ENCODE measurements at regions not wholly inside any gene's neighbourhood (a gene's known extent, or its start where the extent isn't known, plus 50 kb on each side); places are given as distances from the start of the nearest gene placed in this dataset.

GRCh38 chrX:25573631-25574030 is 557.9 kb upstream of the ARX start:
- H3K27ac ChIP-seq (ENCODE audit: low read depth, low read length, poor library complexity, severe bottlenecking), result no peak overlapping the region

GRCh38 chrX:25596921-25597320 is 541.2 kb upstream of the MAGEB18 start:
- no peak for TF ChIP-seq CTCF (IDR thresholded peaks at IDR 0.05; ENCODE audit: low read length)
- TF ChIP-seq EZH2 (IDR thresholded peaks at IDR 0.05; ENCODE audit: borderline replicate concordance, low read length), result no peak
- no peaks in the 10 kb centered on the region for H3F3A ChIP-seq (ENCODE audit: insufficient read depth, low read length)
- no peaks in the 10 kb centered on the region for H3K36me3 ChIP-seq (ENCODE audit: insufficient read depth, low read length)
- H3K4me2 ChIP-seq (ENCODE audit: low read length), result no peak overlapping the region
- H3K79me2 ChIP-seq (ENCODE audit: insufficient read depth, low read length), result no peaks in the 10 kb centered on the region
- H3K4me1 ChIP-seq (ENCODE audit: insufficient read depth, low read length, severe bottlenecking), result no peaks in the 10 kb centered on the region
- no peaks in the 10 kb centered on the region for H4K20me1 ChIP-seq (ENCODE audit: insufficient read depth, low read length)
- H3K9ac ChIP-seq (ENCODE audit: low read length), result no peak overlapping the region
- H3K27me3 ChIP-seq (ENCODE audit: insufficient read depth, low read length), result no peaks in the 10 kb centered on the region
- H3K9me3 ChIP-seq (ENCODE audit: low read length), result no peaks in the 10 kb centered on the region
- no peak overlapping the region for H3K4me3 ChIP-seq (ENCODE audit: low read depth, low read length, poor library complexity, severe bottlenecking)
- no peak overlapping the region for H3K27ac ChIP-seq (ENCODE audit: low read depth, low read length, poor library complexity, severe bottlenecking)
- H3K9me2 ChIP-seq (ENCODE audit: low read depth, low read length), result no peaks in the 10 kb centered on the region
- no peak overlapping the region for H2AFZ ChIP-seq (ENCODE audit: low read length)

More at GRCh38 chrX:25573631-25574030, 557.9 kb upstream of the ARX start:
- no peaks in the 10 kb centered on the region for H4K20me1 ChIP-seq (ENCODE audit: insufficient read depth, low read length)
- no peak overlapping the region for H3K4me3 ChIP-seq (ENCODE audit: low read depth, low read length, poor library complexity, severe bottlenecking)
- no peak overlapping the region for H3K4me2 ChIP-seq (ENCODE audit: low read length)
- no peaks in the 10 kb centered on the region for H3K79me2 ChIP-seq (ENCODE audit: insufficient read depth, low read length)
- H2AFZ ChIP-seq (ENCODE audit: low read length), result no peak overlapping the region
- no peak for TF ChIP-seq EZH2 (IDR thresholded peaks at IDR 0.05; ENCODE audit: borderline replicate concordance, low read length)
- TF ChIP-seq CTCF (IDR thresholded peaks at IDR 0.05; ENCODE audit: low read length), result no peak
- no peaks in the 10 kb centered on the region for H3K9me3 ChIP-seq (ENCODE audit: low read length)
- H3K36me3 ChIP-seq (ENCODE audit: insufficient read depth, low read length), result no peaks in the 10 kb centered on the region
- H3F3A ChIP-seq (ENCODE audit: insufficient read depth, low read length), result no peaks in the 10 kb centered on the region
- H3K9me2 ChIP-seq (ENCODE audit: low read depth, low read length), result no peaks in the 10 kb centered on the region
- no peaks in the 10 kb centered on the region for H3K27me3 ChIP-seq (ENCODE audit: insufficient read depth, low read length)
- H3K4me1 ChIP-seq (ENCODE audit: insufficient read depth, low read length, severe bottlenecking), result no peaks in the 10 kb centered on the region
- H3K9ac ChIP-seq (ENCODE audit: low read length), result no peak overlapping the region

- H3K79me2 ChIP-seq (ENCODE audit: insufficient read depth, low read length), result no peaks in the 10 kb centered on the region
- H2AFZ ChIP-seq (ENCODE audit: low read length), result no peak overlapping the region
- H3K9me3 ChIP-seq (ENCODE audit: low read length), result no peaks in the 10 kb centered on the region
- H3K4me2 ChIP-seq (ENCODE audit: low read length), result no peak overlapping the region
- no peaks in the 10 kb centered on the region for H3K27me3 ChIP-seq (ENCODE audit: insufficient read depth, low read length)
- no peaks in the 10 kb centered on the region for H3K4me1 ChIP-seq (ENCODE audit: insufficient read depth, low read length, severe bottlenecking)
- TF ChIP-seq EZH2 (IDR thresholded peaks at IDR 0.05; ENCODE audit: borderline replicate concordance, low read length) (no peak), CTCF (IDR thresholded peaks at IDR 0.05; ENCODE audit: low read length) (no peak)
- H3K27ac ChIP-seq (ENCODE audit: low read depth, low read length, poor library complexity, severe bottlenecking), result no peak overlapping the region
- H3K9ac ChIP-seq (ENCODE audit: low read length), result no peak overlapping the region
- H3K4me3 ChIP-seq (ENCODE audit: low read depth, low read length, poor library complexity, severe bottlenecking), result no peak overlapping the region
- no peaks in the 10 kb centered on the region for H3F3A ChIP-seq (ENCODE audit: insufficient read depth, low read length)
- H3K9me2 ChIP-seq (ENCODE audit: low read depth, low read length), result no peaks in the 10 kb centered on the region
- H4K20me1 ChIP-seq (ENCODE audit: insufficient read depth, low read length), result no peaks in the 10 kb centered on the region
- no peaks in the 10 kb centered on the region for H3K36me3 ChIP-seq (ENCODE audit: insufficient read depth, low read length)
Measured at GRCh38 chrX:25597551-25597950, 540.6 kb upstream of the MAGEB18 start.
